ENCODE measurements at regions not wholly inside any gene's neighbourhood (a gene's known extent, or its start where the extent isn't known, plus 50 kb on each side); places are given as distances from the start of the nearest gene placed in this dataset.
"Not testable (repeated sequence)": the region's sequence is repeated elsewhere in the genome, so short reads cannot be mapped to it uniquely, and the experiment has no call there.

- DNase-seq (ENCODE audit: low spot score); intact Hi-C loops (cut with DNase I): not testable (repeated sequence)
Observed at GRCh38 chr7:65699715-65700356, 173.0 kb upstream of the VKORC1L1 start.

- DNase-seq (ENCODE audit: low spot score); intact Hi-C loops (cut with DNase I): not testable (repeated sequence)
Observed at GRCh38 chr7:65719123-65719798, 153.6 kb upstream of the VKORC1L1 start.

GRCh38 chr7:65722361-65722792 lies 150.5 kb upstream of the VKORC1L1 start:
- intact Hi-C loops (cut with DNase I), result no loop called here
- DNase-seq (ENCODE audit: low spot score), result peak; percentile 78

GRCh38 chr7:65727182-65727581 lies 145.7 kb upstream of the VKORC1L1 start:
- intact Hi-C loops (cut with DNase I); DNase-seq (ENCODE audit: low spot score): not testable (repeated sequence)

- intact Hi-C loops (cut with DNase I), result no loop called here
- no peak for DNase-seq (ENCODE audit: low spot score)
Observed at GRCh38 chr7:65731129-65731528, 141.7 kb upstream of the VKORC1L1 start.

GRCh38 chr7:65731562-65732035 lies 141.3 kb upstream of the VKORC1L1 start:
- DNase-seq (ENCODE audit: low spot score), result no peak
- intact Hi-C loops (cut with DNase I), result no loop called here

GRCh38 chr7:65744406-65744805 lies 128.5 kb upstream of the VKORC1L1 start:
- no peak for DNase-seq (ENCODE audit: low spot score)
- intact Hi-C loops (cut with DNase I), result no loop called here

GRCh38 chr7:65746398-65746669 lies 126.5 kb upstream of the VKORC1L1 start:
- intact Hi-C loops (cut with DNase I), result no loop called here
- no peak for DNase-seq (ENCODE audit: low spot score)

GRCh38 chr7:65749039-65749438 lies 123.8 kb upstream of the VKORC1L1 start:
- intact Hi-C loops (cut with DNase I), result no loop called here
- DNase-seq (ENCODE audit: low spot score), result no peak

- intact Hi-C loops (cut with DNase I), result no loop called here
- DNase-seq (ENCODE audit: low spot score), result no peak
Observed at GRCh38 chr7:65749518-65749917, 123.4 kb upstream of the VKORC1L1 start.

GRCh38 chr7:65750511-65751344 lies 122.1 kb upstream of the VKORC1L1 start:
- intact Hi-C loops (cut with DNase I), result loop anchor here (5.0 to 10.0 kb wide), 2 partner anchors 122 to 234 kb away; partner anchors contain the start of genes GUSB and VKORC1L1
- peak; percentile 97 for DNase-seq (ENCODE audit: low spot score)

- intact Hi-C loops (cut with DNase I), result loop anchor here (5.0 to 10.0 kb wide), 2 partner anchors 118 to 231 kb away; partner anchors contain the start of genes GUSB and VKORC1L1
- not testable (repeated sequence) for DNase-seq (ENCODE audit: low spot score)
Observed at GRCh38 chr7:65754070-65754469, 118.8 kb upstream of the VKORC1L1 start.

GRCh38 chr7:65758991-65759390 lies 113.9 kb upstream of the VKORC1L1 start:
- not testable (repeated sequence) for DNase-seq (ENCODE audit: low spot score)
- intact Hi-C loops (cut with DNase I), result loop anchor here (10.0 kb wide), 1 partner anchor 226 kb away; the partner anchor contains the start of gene GUSB

- DNase-seq (ENCODE audit: low spot score); intact Hi-C loops (cut with DNase I): not testable (repeated sequence)
Observed at GRCh38 chr7:65762712-65763111, 110.2 kb upstream of the VKORC1L1 start.

GRCh38 chr7:65763114-65763513 lies 109.8 kb upstream of the VKORC1L1 start:
- DNase-seq (ENCODE audit: low spot score); intact Hi-C loops (cut with DNase I): not testable (repeated sequence)

GRCh38 chr7:65770473-65771225 lies 102.2 kb upstream of the VKORC1L1 start:
- intact Hi-C loops (cut with DNase I), result not testable (repeated sequence)
- peak; percentile 99 for DNase-seq (ENCODE audit: low spot score)

- DNase-seq (ENCODE audit: low spot score); intact Hi-C loops (cut with DNase I): not testable (repeated sequence)
Observed at GRCh38 chr7:65771226-65771569, 101.7 kb upstream of the VKORC1L1 start.

GRCh38 chr7:65776677-65777076 lies 96.2 kb upstream of the VKORC1L1 start:
- not testable (repeated sequence) for DNase-seq (ENCODE audit: low spot score)

GRCh38 chr7:65789943-65790342 lies 82.9 kb upstream of the VKORC1L1 start:
- intact Hi-C loops (cut with DNase I); DNase-seq (ENCODE audit: low spot score): not testable (repeated sequence)

More at GRCh38 chr7:65776677-65777076, 96.2 kb upstream of the VKORC1L1 start:
- intact Hi-C loops (cut with DNase I), result not testable (repeated sequence)
